ENCODE measurements at regions not wholly inside any gene's neighbourhood (a gene's known extent, or its start where the extent isn't known, plus 50 kb on each side); places are given as distances from the start of the nearest gene placed in this dataset.
A peak's percentile ranks its signal among the peaks of the same experiment; 100 is the strongest.
"Not testable (repeated sequence)": the region's sequence is repeated elsewhere in the genome, so short reads cannot be mapped to it uniquely, and the experiment has no call there.

DNA sequence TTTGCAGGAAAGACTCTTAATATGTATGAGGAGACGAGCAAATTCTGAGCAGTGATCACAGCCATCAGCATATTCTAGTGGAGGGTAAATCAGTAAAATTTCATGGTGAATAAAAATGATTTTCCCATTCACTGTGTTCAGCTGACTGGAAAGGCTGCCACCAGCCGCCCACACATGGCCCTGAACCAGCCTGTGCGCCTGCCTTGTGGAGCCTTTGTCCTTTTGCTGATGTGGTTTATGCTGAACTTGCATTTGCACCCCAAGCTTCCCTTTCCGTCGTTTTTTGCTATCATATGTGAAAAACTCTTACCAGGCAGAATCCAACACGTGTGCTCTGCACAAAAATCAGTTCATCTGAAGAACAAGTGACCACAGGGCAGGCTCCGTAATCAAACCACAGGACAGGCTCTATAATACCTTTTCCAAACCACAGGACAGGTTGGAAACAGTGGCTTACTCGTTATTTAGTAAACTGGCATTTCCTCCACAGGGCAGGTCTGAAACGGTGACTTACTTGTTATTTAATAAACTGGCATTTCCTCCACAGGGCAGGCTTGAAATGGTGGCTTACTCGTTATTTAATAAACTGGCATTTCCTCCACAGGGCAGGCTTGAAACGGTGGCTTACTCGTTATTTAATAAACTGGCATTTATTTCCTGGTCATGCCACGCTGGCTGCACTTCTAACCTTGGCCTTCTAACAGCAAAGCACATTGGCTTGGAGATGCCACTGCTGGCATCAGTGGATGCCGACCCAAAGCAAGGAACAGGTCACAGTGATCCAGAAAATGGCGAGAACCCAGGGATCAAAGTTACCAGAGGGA, 58.4 kb upstream of the TNK2 start:
- BruUV-seq (replicated peaks); intact Hi-C loops (cut with micrococcal nuclease); H3K9me3 Mint-ChIP-seq (ENCODE audit: unreplicated experiment); H3K27me3 Mint-ChIP-seq (ENCODE audit: insufficient read depth, unreplicated experiment); H3K27ac Mint-ChIP-seq (ENCODE audit: low read depth, unreplicated experiment); CTCF ChIA-PET; H3K4me1 Mint-ChIP-seq (ENCODE audit: insufficient read depth, unreplicated experiment); DNase-seq (ENCODE audit: unreplicated experiment); H3K4me3 Mint-ChIP-seq (ENCODE audit: unreplicated experiment); POLR2A ChIA-PET: not testable (repeated sequence)
- peaks cover 69% of the 10 kb centered on the region for H3K36me3 Mint-ChIP-seq (ENCODE audit: insufficient read depth, unreplicated experiment)

DNA sequence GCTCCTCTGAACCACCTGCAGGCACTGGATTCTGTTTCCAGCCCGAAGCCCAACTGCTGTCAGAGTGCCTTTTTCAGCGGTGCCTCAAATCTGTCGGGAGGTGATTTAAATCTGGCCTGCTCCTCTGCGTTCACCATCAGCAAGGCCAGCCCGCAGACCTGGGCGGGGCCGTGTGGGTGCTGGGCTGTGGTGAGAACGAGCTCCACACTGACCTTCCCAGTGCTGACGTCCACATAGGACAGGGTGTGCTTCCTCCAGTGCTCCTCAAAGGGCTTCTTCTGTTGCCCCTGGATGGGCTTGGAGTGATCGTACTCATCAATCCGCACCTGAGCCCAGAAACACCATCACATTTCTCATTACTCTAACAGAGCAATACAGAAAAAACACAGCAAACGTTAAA, 56.9 kb upstream of the TNK2 start:
- CTCF ChIA-PET; H3K9me3 Mint-ChIP-seq (ENCODE audit: unreplicated experiment); intact Hi-C loops (cut with micrococcal nuclease); H3K4me3 Mint-ChIP-seq (ENCODE audit: unreplicated experiment); DNase-seq (ENCODE audit: unreplicated experiment); POLR2A ChIA-PET; BruUV-seq (replicated peaks); H3K27ac Mint-ChIP-seq (ENCODE audit: low read depth, unreplicated experiment); H3K4me1 Mint-ChIP-seq (ENCODE audit: insufficient read depth, unreplicated experiment); H3K27me3 Mint-ChIP-seq (ENCODE audit: insufficient read depth, unreplicated experiment): not testable (repeated sequence)
- peaks cover 62% of the 10 kb centered on the region for H3K36me3 Mint-ChIP-seq (ENCODE audit: insufficient read depth, unreplicated experiment)

DNA sequence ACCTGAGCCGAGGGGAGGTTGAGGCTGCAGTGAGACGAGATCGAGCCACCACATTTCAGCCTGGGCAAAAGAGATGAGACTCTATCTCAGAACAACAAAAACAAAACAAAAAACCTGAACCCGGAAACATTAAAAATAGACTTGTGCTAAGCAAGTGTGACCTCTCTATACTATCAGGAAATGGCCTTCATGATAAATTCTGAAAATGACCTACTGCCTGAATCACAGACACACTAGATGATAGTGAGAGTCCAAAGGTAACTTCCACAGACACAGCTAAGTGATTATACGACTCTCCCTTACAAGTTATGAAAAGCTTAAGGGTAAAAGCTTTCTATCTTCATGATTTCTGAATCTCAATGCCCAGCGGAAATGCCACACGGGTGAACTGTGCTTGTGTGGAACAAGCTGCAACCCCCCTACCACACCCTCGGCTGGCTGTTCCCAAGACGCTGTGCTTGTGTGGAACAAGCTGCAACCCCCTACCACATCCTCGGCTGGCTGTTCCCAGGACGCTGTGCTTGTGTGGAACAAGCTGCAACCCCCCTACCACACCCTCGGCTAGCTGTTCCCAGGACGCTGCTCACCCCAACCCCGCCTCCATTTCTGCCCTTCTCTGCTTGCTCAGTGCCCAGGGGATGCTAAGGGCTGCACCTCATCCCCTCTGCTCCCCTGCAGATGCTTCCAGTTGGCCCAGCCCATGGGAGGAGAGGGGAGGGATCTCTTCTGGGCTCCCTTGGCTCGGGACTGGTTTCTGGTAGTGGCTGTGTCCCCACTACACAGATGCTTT, 56.2 kb upstream of the TNK2 start:
- CTCF ChIA-PET; H3K4me1 Mint-ChIP-seq (ENCODE audit: insufficient read depth, unreplicated experiment); DNase-seq (ENCODE audit: unreplicated experiment); H3K4me3 Mint-ChIP-seq (ENCODE audit: unreplicated experiment); BruUV-seq (replicated peaks); H3K9me3 Mint-ChIP-seq (ENCODE audit: unreplicated experiment); H3K27ac Mint-ChIP-seq (ENCODE audit: low read depth, unreplicated experiment); POLR2A ChIA-PET; H3K27me3 Mint-ChIP-seq (ENCODE audit: insufficient read depth, unreplicated experiment); intact Hi-C loops (cut with micrococcal nuclease): not testable (repeated sequence)
- H3K36me3 Mint-ChIP-seq (ENCODE audit: insufficient read depth, unreplicated experiment): peaks cover 60% of the 10 kb centered on the region

DNA sequence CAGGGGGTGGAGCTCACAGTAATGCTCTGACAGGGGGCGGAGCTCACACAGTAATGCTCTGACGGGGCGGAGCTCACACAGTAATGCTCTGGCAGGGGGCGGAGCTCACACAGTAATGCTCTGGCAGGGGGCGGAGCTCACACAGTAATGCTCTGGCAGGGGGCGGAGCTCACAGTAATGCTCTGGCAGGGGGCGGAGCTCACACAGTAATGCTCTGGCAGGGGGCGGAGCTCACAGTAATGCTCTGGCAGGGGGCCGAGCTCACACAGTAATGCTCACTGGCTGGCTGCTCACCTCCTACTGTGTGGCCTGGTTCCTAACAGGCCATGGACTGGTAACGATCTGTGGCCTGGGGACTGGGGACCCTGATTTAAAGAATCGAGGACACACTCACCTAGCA, 53.9 kb upstream of the TNK2 start:
- POLR2A ChIA-PET; H3K4me3 Mint-ChIP-seq (ENCODE audit: unreplicated experiment); H3K4me1 Mint-ChIP-seq (ENCODE audit: insufficient read depth, unreplicated experiment); intact Hi-C loops (cut with micrococcal nuclease); H3K27ac Mint-ChIP-seq (ENCODE audit: low read depth, unreplicated experiment); H3K27me3 Mint-ChIP-seq (ENCODE audit: insufficient read depth, unreplicated experiment); BruUV-seq (replicated peaks); H3K9me3 Mint-ChIP-seq (ENCODE audit: unreplicated experiment); DNase-seq (ENCODE audit: unreplicated experiment): not testable (repeated sequence)
- H3K36me3 Mint-ChIP-seq (ENCODE audit: insufficient read depth, unreplicated experiment): peaks cover 66% of the 10 kb centered on the region
- CTCF ChIA-PET: interaction anchor here (0.7 kb wide), 1 partner anchor 135 kb away, joined by 4 read pairs; no protein-coding TSS in a partner anchor

DNA sequence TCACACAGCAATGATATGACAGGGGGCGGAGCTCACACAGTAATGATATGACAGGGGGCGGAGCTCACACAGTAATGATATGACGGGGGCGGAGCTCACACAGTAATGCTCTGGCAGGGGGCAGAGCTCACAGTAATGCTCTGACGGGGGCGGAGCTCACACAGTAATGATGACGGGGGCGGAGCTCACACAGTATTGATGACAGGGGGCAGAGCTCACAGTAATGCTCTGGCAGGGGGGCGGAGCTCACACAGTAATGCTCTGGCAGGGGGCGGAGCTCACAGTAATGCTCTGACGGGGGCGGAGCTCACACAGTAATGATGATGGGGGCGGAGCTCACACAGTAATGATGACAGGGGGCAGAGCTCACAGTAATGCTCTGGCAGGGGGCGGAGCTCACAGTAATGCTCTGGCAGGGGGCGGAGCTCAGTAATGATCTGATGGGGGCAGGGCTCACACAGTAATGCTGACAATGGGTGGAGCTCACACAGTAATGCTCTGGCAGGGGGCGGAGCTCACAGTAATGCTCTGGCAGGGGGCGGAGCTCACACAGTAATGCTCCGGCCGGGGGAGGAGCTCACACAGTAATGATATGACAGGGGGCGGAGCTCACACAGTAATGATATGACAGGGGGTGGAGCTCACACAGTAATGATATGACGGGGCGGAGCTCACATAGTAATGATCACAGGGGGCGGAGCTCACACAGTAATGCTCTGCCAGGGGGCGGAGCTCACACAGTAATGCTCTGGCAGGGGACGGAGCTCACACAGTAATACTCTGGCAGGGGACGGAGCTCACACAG, 52.8 kb upstream of the TNK2 start:
- H3K4me3 Mint-ChIP-seq (ENCODE audit: unreplicated experiment); H3K9me3 Mint-ChIP-seq (ENCODE audit: unreplicated experiment); H3K27ac Mint-ChIP-seq (ENCODE audit: low read depth, unreplicated experiment); H3K4me1 Mint-ChIP-seq (ENCODE audit: insufficient read depth, unreplicated experiment); H3K27me3 Mint-ChIP-seq (ENCODE audit: insufficient read depth, unreplicated experiment); intact Hi-C loops (cut with micrococcal nuclease); BruUV-seq (replicated peaks): not testable (repeated sequence)
- CTCF ChIA-PET: interaction anchor here (0.6 to 1.2 kb wide), 2 partner anchors 67 to 112 kb away, joined by 3 to 5 read pairs; no protein-coding TSS in a partner anchor
- H3K36me3 Mint-ChIP-seq (ENCODE audit: insufficient read depth, unreplicated experiment): peaks cover 73% of the 10 kb centered on the region
- DNase-seq (ENCODE audit: unreplicated experiment): peak; percentile 4
- POLR2A ChIA-PET: interaction anchor here (0.7 kb wide), 1 partner anchor 90 kb away, joined by 3 read pairs; no protein-coding TSS in a partner anchor

DNA sequence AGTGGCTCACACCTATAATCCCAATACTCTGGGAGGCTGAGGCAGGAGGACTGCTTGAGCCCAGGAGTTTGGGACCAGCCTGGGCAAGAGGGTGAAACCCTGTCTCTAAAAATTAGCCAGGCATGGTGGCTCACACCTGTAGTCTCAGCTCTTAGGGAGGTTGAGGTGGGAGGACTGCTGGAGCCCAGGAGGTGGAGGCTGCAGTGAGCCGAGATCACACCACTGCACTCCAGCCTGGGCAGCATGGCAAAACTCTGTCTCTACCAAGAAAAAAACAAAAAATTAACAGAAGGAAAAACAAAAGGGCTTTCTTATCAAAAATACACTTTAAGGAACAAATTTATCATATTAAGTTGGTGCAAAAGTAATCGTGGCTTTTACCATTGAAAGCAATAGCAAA, 51.8 kb upstream of the TNK2 start:
- POLR2A ChIA-PET; CTCF ChIA-PET; BruUV-seq (replicated peaks); H3K4me3 Mint-ChIP-seq (ENCODE audit: unreplicated experiment); H3K27me3 Mint-ChIP-seq (ENCODE audit: insufficient read depth, unreplicated experiment); H3K27ac Mint-ChIP-seq (ENCODE audit: low read depth, unreplicated experiment); H3K9me3 Mint-ChIP-seq (ENCODE audit: unreplicated experiment); H3K4me1 Mint-ChIP-seq (ENCODE audit: insufficient read depth, unreplicated experiment); intact Hi-C loops (cut with micrococcal nuclease); DNase-seq (ENCODE audit: unreplicated experiment): not testable (repeated sequence)
- H3K36me3 Mint-ChIP-seq (ENCODE audit: insufficient read depth, unreplicated experiment): peaks cover 63% of the 10 kb centered on the region

DNA sequence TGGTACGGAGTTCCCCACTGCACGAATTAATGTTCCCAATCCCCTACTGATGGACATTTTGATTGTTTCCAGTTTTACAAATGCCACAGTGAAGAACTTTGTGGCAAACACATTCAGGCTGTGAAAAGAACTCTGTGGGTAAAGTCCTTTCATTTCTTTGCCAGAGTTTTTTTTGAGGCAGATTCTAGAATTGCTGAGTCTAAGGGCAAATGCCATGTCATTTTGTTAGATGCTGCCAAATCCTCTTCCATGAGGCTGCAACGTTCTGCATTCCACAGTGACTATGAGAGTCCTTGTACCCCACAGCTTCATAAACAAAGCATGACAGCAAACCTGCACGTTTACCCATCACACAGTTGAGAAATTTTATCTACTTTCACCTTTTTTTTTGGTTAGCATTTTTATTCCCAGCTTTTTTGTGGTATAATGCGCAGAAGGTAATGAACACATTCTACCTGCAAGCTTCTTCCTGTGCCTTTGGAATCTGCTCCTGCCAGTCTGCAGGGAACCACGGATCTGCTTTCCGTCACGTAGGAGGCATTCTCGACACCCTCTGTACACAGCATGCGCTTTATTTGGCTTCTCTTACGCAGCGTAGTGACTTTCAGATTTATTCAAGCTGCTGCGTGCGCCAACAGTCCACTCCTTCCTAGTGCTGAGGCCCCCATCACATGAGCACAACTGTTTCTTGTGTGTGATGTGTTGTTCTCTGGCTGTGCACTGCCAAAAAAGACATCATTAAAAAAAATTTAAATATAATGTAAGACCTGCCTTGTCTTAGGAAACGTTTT, 51.2 kb upstream of the TNK2 start:
- DNase-seq (ENCODE audit: unreplicated experiment); H3K27ac Mint-ChIP-seq (ENCODE audit: low read depth, unreplicated experiment); H3K4me3 Mint-ChIP-seq (ENCODE audit: unreplicated experiment); CTCF ChIA-PET; intact Hi-C loops (cut with micrococcal nuclease); H3K27me3 Mint-ChIP-seq (ENCODE audit: insufficient read depth, unreplicated experiment); POLR2A ChIA-PET; BruUV-seq (replicated peaks); H3K9me3 Mint-ChIP-seq (ENCODE audit: unreplicated experiment); H3K4me1 Mint-ChIP-seq (ENCODE audit: insufficient read depth, unreplicated experiment): not testable (repeated sequence)
- H3K36me3 Mint-ChIP-seq (ENCODE audit: insufficient read depth, unreplicated experiment): peaks cover 57% of the 10 kb centered on the region

DNA sequence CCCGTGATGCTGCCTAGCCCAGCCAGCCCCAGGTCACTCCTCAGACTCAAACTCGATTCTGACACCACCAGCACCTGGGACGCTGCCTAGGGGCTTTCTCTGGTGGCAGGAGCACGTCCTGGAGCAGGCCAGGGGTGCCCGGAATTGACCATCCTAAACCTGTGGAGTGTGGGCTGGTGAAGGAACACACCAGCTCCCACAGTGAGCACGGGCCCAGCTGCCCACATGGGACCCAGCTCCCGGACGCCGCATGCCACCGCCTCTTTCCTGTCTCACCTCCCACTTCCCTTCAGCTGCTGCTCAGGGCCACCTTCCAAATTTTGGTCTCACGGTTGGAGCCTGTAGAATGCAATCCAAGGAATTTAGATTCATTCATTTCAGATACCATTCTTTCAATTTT, 50.4 kb upstream of the TNK2 start:
- BruUV-seq (replicated peaks); POLR2A ChIA-PET; intact Hi-C loops (cut with micrococcal nuclease); H3K27ac Mint-ChIP-seq (ENCODE audit: low read depth, unreplicated experiment); H3K27me3 Mint-ChIP-seq (ENCODE audit: insufficient read depth, unreplicated experiment); H3K4me3 Mint-ChIP-seq (ENCODE audit: unreplicated experiment); H3K4me1 Mint-ChIP-seq (ENCODE audit: insufficient read depth, unreplicated experiment); DNase-seq (ENCODE audit: unreplicated experiment); CTCF ChIA-PET; H3K9me3 Mint-ChIP-seq (ENCODE audit: unreplicated experiment): not testable (repeated sequence)
- H3K36me3 Mint-ChIP-seq (ENCODE audit: insufficient read depth, unreplicated experiment): peaks cover 49% of the 10 kb centered on the region
